ENCODE measurements at regions not wholly inside any gene's neighbourhood (a gene's known extent, or its start where the extent isn't known, plus 50 kb on each side); places are given as distances from the start of the nearest gene placed in this dataset.

GRCh38 chr11:104565583-104565961 is 332.7 kb downstream of the CASP12 start:
- H3K27ac ChIP-seq (ENCODE audit: extremely low read depth, low read depth, low read length), result no peak overlapping the region
- WGBS (ENCODE audit: insufficient coverage, low coverage, missing lambda C conversion rate), result 0% methylated on average over 1 of the region's 1 CpG
- DNase-seq (ENCODE audit: extremely low read depth in 1 of 4, low spot score in 3 of 4) (no peak), ATAC-seq (no peak), FAIRE-seq (no peak)
- no peak overlapping the region for H3K4me2 ChIP-seq (ENCODE audit: insufficient read depth, low read length)
- H3K27me3 ChIP-seq (ENCODE audit: control insufficient read depth in 2 of 2, insufficient read depth in 2 of 2, low read length in 2 of 2), result no peaks in the 10 kb centered on the region
- H2AFZ ChIP-seq (ENCODE audit: low read depth, low read length), result no peak overlapping the region
- no peak overlapping the region for H3K4me3 ChIP-seq
- H3K9me3 ChIP-seq (replicated peaks; ENCODE audit: control insufficient read depth, insufficient read depth, low read depth, low read length), result no peaks in the 10 kb centered on the region
- no peaks in the 10 kb centered on the region for H3K4me1 ChIP-seq (replicated peaks in 1 of 2; ENCODE audit: control insufficient read depth in 2 of 2, insufficient read depth in 2 of 2, low read length in 2 of 2)
- H3K36me3 ChIP-seq (ENCODE audit: control insufficient read depth, insufficient read depth, low read length), result no peaks in the 10 kb centered on the region
- TF ChIP-seq ZNF263 (CRISPR knock-in tag; IDR thresholded peaks at IDR 0.05; ENCODE audit: borderline replicate concordance) (no peak), ZFP91 (CRISPR knock-in tag; IDR thresholded peaks at IDR 0.05) (no peak), CBX1 (IDR thresholded peaks at IDR 0.05; ENCODE audit: low read depth) (no peak), TRIM25 (IDR thresholded peaks at IDR 0.05; ENCODE audit: borderline replicate concordance) (no peak), POLR3G (IDR thresholded peaks at IDR 0.05; ENCODE audit: extremely low read depth, insufficient read length, insufficient replicate concordance) (no peak), MAFK (IDR thresholded peaks at IDR 0.05; ENCODE audit: low read length) (no peak), ZNF408 (CRISPR knock-in tag; IDR thresholded peaks at IDR 0.05; ENCODE audit: low read depth) (no peak), ZNF239 (CRISPR knock-in tag; IDR thresholded peaks at IDR 0.05) (no peak), THRAP3 (IDR thresholded peaks at IDR 0.05; ENCODE audit: borderline replicate concordance) (no peak), MAFG (tag; conservative IDR thresholded peaks at IDR 0.05) (no peak)
- H3K9me1 ChIP-seq (ENCODE audit: control insufficient read depth, insufficient read depth, low read length), result no peaks in the 10 kb centered on the region
- in situ Hi-C loops (cut with MboI) (no loop called here), intact Hi-C loops (cut with micrococcal nuclease) (no loop called here)
- ChIA-PET CTCF (ENCODE audit: low intra/inter-chr PET ratio) (no interaction called here), POLR2A (no interaction called here)
- H4K20me1 ChIP-seq (replicated peaks; ENCODE audit: control insufficient read depth, insufficient read depth, low read length), result no peaks in the 10 kb centered on the region
- H3K79me2 ChIP-seq (ENCODE audit: control insufficient read depth, insufficient read depth, low read length), result no peaks in the 10 kb centered on the region
- no peak overlapping the region for H3K9ac ChIP-seq (ENCODE audit: insufficient read depth in 1 of 2, low read depth in 2 of 2, low read length in 2 of 2)
- no TSS peak for BruUV-seq (replicated peaks)

Measured in K562 (cell line).